ENCODE measurements at regions not wholly inside any gene's neighbourhood (a gene's known extent, or its start where the extent isn't known, plus 50 kb on each side); places are given as distances from the start of the nearest gene placed in this dataset.

DNA sequence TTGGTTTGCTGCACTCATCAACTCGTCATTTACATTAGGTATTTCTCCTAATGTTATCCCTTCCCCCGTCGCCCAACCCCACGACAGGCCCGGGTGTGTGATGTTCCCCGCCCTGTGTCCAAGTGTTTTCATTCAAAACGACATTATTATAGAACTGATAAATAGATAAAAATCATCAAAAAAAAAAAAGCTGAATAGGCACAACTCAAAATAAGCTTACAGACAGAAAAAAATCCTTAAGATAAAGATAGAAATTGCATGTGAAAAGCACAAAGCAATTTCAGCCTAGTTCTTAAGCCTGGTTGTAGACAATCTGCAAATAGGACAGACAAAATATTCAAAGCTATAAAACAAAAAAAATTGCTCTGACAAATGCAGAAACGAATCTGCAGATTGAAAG lies 142.9 kb upstream of the LNX1 start:
- Histone ChIP-seq H3K27ac (no peak overlapping the region), H3K4me1 (peaks cover 0 to 16% (median 3%) of the 10 kb centered on the region in 4 donors), H3K9me3 (no peaks in the 10 kb centered on the region), H3K36me3 (no peaks in the 10 kb centered on the region), H3K27me3 (no peaks in the 10 kb centered on the region), H3K4me3 (no peak overlapping the region)
- no peak for TF ChIP-seq POLR2A (IDR thresholded peaks at IDR 0.05)
- TF ChIP-seq, protein P1, sequence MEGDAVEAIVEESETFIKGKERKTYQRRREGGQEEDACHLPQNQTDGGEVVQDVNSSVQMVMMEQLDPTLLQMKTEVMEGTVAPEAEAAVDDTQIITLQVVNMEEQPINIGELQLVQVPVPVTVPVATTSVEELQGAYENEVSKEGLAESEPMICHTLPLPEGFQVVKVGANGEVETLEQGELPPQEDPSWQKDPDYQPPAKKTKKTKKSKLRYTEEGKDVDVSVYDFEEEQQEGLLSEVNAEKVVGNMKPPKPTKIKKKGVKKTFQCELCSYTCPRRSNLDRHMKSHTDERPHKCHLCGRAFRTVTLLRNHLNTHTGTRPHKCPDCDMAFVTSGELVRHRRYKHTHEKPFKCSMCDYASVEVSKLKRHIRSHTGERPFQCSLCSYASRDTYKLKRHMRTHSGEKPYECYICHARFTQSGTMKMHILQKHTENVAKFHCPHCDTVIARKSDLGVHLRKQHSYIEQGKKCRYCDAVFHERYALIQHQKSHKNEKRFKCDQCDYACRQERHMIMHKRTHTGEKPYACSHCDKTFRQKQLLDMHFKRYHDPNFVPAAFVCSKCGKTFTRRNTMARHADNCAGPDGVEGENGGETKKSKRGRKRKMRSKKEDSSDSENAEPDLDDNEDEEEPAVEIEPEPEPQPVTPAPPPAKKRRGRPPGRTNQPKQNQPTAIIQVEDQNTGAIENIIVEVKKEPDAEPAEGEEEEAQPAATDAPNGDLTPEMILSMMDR (IDR thresholded peaks at IDR 0.05): no peak
- TF ChIP-seq EP300 (IDR thresholded peaks at IDR 0.05): no peak
- no peak for DNase-seq (ENCODE audit: low spot score in 2 of 2)
- 64% methylated on average over 8 of the region's 8 CpGs for WGBS, 2 donors

DNA sequence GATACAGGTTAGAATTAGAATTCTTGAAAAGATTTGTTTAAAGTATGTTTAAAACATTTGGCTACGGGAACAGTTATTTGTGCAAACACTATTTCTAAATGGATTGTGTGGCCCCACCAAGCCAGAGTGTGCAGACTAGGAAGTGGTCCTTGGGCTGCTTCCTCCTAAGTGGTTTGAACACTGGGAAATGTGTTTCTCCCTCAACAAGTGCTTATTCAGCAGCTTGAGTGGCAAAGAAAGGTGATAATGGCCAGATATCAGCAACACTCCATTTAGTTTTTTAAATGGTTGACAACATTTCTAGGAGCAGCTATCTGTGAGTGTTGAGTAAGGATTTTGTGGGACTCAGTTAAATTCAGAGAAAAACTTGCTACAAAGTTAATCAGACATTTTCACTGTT lies 141.4 kb upstream of the LNX1 start:
- no peak for DNase-seq (ENCODE audit: low spot score in 2 of 2)
- WGBS, 2 donors: 80 to 85% methylated on average over 1 of the region's 1 CpG
- no peak overlapping the region for H3K27ac ChIP-seq
- TF ChIP-seq, protein P1 (IDR thresholded peaks at IDR 0.05): no peak
- TF ChIP-seq POLR2A (IDR thresholded peaks at IDR 0.05) (no peak), EP300 (IDR thresholded peaks at IDR 0.05) (no peak)
- H3K4me3 ChIP-seq: no peak overlapping the region
- peaks cover 0 to 16% (median 3%) of the 10 kb centered on the region in 4 donors for H3K4me1 ChIP-seq
- H3K36me3 ChIP-seq: no peaks in the 10 kb centered on the region
- H3K27me3 ChIP-seq: no peaks in the 10 kb centered on the region
- no peaks in the 10 kb centered on the region for H3K9me3 ChIP-seq

DNA sequence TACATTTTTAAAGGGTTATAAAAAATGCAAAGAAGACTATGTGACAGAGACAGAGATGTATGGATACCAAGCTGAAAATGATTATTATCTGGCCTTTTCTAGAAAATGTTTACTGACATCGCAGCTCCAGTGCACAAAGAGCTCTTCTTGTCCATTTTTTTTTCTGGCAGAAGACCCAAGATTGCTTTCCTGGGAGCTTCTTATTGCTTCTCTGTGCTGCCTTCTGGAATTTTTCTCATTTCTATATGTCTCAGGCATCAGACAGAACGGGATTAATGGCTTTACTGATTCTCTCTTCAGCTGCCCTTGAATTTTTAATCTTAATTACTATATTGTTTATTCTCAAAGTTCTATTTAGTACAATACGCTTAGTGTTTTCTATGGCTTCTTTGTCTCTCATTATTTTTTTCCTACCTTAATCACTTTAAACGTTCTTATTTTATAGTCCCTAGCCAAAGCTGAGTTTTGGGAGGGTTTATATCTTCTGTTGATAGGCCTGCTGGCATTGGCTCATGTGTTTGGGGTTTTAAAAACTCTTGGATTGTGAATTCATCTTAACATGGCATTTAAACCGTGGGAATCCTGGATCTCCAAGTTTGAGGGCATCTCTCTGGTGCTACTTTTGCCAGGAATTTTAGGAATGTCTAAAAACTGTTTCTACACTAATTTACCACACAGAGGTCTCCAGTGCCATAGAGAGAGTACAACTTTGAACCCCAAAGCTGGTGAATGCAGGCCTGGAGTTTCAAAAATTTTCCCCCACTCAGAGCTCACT lies 138.9 kb upstream of the LNX1 start:
- Histone ChIP-seq H3K4me1 (peaks cover 0 to 14% (median 3%) of the 10 kb centered on the region in 4 donors), H3K9me3 (no peaks in the 10 kb centered on the region), H3K4me3 (no peak overlapping the region), H3K36me3 (no peaks in the 10 kb centered on the region), H3K27me3 (no peaks in the 10 kb centered on the region), H3K27ac (no peak overlapping the region)
- no peak for DNase-seq (ENCODE audit: low spot score in 2 of 2)
- TF ChIP-seq, protein P1 (IDR thresholded peaks at IDR 0.05): no peak
- TF ChIP-seq EP300 (IDR thresholded peaks at IDR 0.05) (no peak), POLR2A (IDR thresholded peaks at IDR 0.05) (no peak)
- WGBS, 2 donors: 44 to 53% methylated on average over 5 of the region's 5 CpGs

DNA sequence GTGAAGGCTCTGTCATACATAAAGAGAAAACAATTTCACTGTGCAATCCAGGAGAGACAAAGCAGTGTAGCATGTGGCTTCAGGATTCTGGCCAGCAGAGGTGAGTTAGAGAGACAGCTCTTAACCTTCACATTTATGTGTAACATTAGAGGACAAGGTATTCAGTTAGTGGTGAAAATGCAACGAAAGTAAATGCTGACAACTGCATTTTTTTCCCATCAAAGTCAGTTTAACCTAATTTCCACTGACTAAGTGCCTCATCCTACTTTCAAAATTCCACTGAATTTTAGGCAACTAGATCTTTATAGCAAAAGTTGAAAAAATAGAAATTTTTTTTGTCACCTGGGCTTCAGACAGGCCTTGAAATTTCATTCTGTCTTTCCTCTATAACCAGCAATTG lies 130.8 kb upstream of the LNX1 start:
- Histone ChIP-seq H3K36me3 (no peaks in the 10 kb centered on the region), H3K27ac (no peak overlapping the region), H3K9me3 (no peaks in the 10 kb centered on the region), H3K27me3 (no peaks in the 10 kb centered on the region), H3K4me1 (no peaks in the 10 kb centered on the region), H3K4me3 (no peak overlapping the region)
- no peak for DNase-seq (ENCODE audit: low spot score in 2 of 2)
- WGBS, 2 donors: 80 to 82% methylated on average over 1 of the region's 1 CpG
- TF ChIP-seq EP300 (IDR thresholded peaks at IDR 0.05): no peak
- TF ChIP-seq, protein P1 (IDR thresholded peaks at IDR 0.05): no peak

DNA sequence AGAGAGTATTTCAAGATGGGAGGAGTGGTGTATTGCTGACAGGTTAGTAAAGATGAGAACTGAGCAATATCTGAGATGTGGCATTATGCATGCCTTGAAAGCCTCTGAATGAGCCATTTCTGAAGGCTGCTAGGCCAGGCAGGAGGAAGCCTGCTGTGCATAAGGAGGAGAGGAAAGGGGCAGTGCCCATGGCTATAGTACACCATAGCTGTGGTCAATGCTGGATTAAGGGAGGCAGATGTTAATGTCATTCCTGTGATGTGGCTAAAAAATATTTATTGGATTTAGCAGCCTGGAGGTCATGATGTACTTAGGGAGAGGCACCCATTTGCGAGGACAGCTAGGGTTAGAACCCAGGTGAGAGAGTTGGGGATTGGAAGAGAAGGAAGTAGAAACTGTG lies 130.0 kb upstream of the LNX1 start:
- no peak for DNase-seq (ENCODE audit: low spot score in 2 of 2)
- Histone ChIP-seq H3K27me3 (no peaks in the 10 kb centered on the region), H3K4me1 (no peaks in the 10 kb centered on the region), H3K27ac (no peak overlapping the region), H3K9me3 (no peaks in the 10 kb centered on the region), H3K4me3 (no peak overlapping the region), H3K36me3 (no peaks in the 10 kb centered on the region)
- WGBS, 2 donors: 88 to 94% methylated on average over 1 of the region's 1 CpG
- TF ChIP-seq, protein P1 (IDR thresholded peaks at IDR 0.05): no peak

Data from tibial nerve (tissue), 4 donors.